ENCODE measurements at regions not wholly inside any gene's neighbourhood (a gene's known extent, or its start where the extent isn't known, plus 50 kb on each side); places are given as distances from the start of the nearest gene placed in this dataset.

GRCh38 chr7:81514546-81514945 is 255.3 kb downstream of the HGF start:
- Histone ChIP-seq H3K27me3 (ENCODE audit: insufficient read depth, low read length) (no peaks in the 10 kb centered on the region), H3K4me3 (ENCODE audit: low read depth, low read length, poor library complexity, severe bottlenecking) (no peak overlapping the region), H2AFZ (ENCODE audit: low read length) (no peak overlapping the region), H4K20me1 (ENCODE audit: insufficient read depth, low read length) (no peaks in the 10 kb centered on the region), H3K9me3 (ENCODE audit: low read length) (no peaks in the 10 kb centered on the region), H3K9ac (ENCODE audit: low read length) (no peak overlapping the region), H3K27ac (ENCODE audit: low read depth, low read length, poor library complexity, severe bottlenecking) (no peak overlapping the region), H3K36me3 (ENCODE audit: insufficient read depth, low read length) (no peaks in the 10 kb centered on the region), H3K79me2 (ENCODE audit: insufficient read depth, low read length) (no peaks in the 10 kb centered on the region), H3K9me2 (ENCODE audit: low read depth, low read length) (no peaks in the 10 kb centered on the region), H3K4me1 (ENCODE audit: insufficient read depth, low read length, severe bottlenecking) (no peaks in the 10 kb centered on the region), H3F3A (ENCODE audit: insufficient read depth, low read length) (no peaks in the 10 kb centered on the region), H3K4me2 (ENCODE audit: low read length) (no peak overlapping the region)
- no peak for TF ChIP-seq EZH2 (IDR thresholded peaks at IDR 0.05; ENCODE audit: borderline replicate concordance, low read length)
- TF ChIP-seq CTCF (IDR thresholded peaks at IDR 0.05; ENCODE audit: low read length), result no peak

- Histone ChIP-seq H3K4me3 (ENCODE audit: low read depth, low read length, poor library complexity, severe bottlenecking) (no peak overlapping the region), H3K4me2 (ENCODE audit: low read length) (no peak overlapping the region), H3F3A (ENCODE audit: insufficient read depth, low read length) (no peaks in the 10 kb centered on the region), H3K9me3 (ENCODE audit: low read length) (no peaks in the 10 kb centered on the region), H3K36me3 (ENCODE audit: insufficient read depth, low read length) (no peaks in the 10 kb centered on the region), H3K9me2 (ENCODE audit: low read depth, low read length) (no peaks in the 10 kb centered on the region), H4K20me1 (ENCODE audit: insufficient read depth, low read length) (no peaks in the 10 kb centered on the region), H3K4me1 (ENCODE audit: insufficient read depth, low read length, severe bottlenecking) (no peaks in the 10 kb centered on the region), H2AFZ (ENCODE audit: low read length) (no peak overlapping the region), H3K9ac (ENCODE audit: low read length) (no peak overlapping the region), H3K27me3 (ENCODE audit: insufficient read depth, low read length) (no peaks in the 10 kb centered on the region), H3K79me2 (ENCODE audit: insufficient read depth, low read length) (no peaks in the 10 kb centered on the region), H3K27ac (ENCODE audit: low read depth, low read length, poor library complexity, severe bottlenecking) (no peak overlapping the region)
- no peak for TF ChIP-seq EZH2 (IDR thresholded peaks at IDR 0.05; ENCODE audit: borderline replicate concordance, low read length)
These were observed 259.7 kb downstream of the HGF start for GRCh38 chr7:81510122-81510521.

- TF ChIP-seq EZH2 (IDR thresholded peaks at IDR 0.05; ENCODE audit: borderline replicate concordance, low read length) (no peak), CTCF (IDR thresholded peaks at IDR 0.05; ENCODE audit: low read length) (no peak)
- no peaks in the 10 kb centered on the region for H3F3A ChIP-seq (ENCODE audit: insufficient read depth, low read length)
These were observed 262.6 kb downstream of the HGF start for GRCh38 chr7:81507221-81507620.

GRCh38 chr7:81506609-81507008 is 263.2 kb downstream of the HGF start:
- H3K9me2 ChIP-seq (ENCODE audit: low read depth, low read length), result no peaks in the 10 kb centered on the region
- no peak overlapping the region for H3K27ac ChIP-seq (ENCODE audit: low read depth, low read length, poor library complexity, severe bottlenecking)
- no peaks in the 10 kb centered on the region for H3F3A ChIP-seq (ENCODE audit: insufficient read depth, low read length)
- H3K9ac ChIP-seq (ENCODE audit: low read length), result no peak overlapping the region
- TF ChIP-seq CTCF (IDR thresholded peaks at IDR 0.05; ENCODE audit: low read length), result no peak
- TF ChIP-seq EZH2 (IDR thresholded peaks at IDR 0.05; ENCODE audit: borderline replicate concordance, low read length), result no peak
- no peaks in the 10 kb centered on the region for H4K20me1 ChIP-seq (ENCODE audit: insufficient read depth, low read length)
- H3K4me1 ChIP-seq (ENCODE audit: insufficient read depth, low read length, severe bottlenecking), result no peaks in the 10 kb centered on the region
- no peaks in the 10 kb centered on the region for H3K36me3 ChIP-seq (ENCODE audit: insufficient read depth, low read length)
- H3K79me2 ChIP-seq (ENCODE audit: insufficient read depth, low read length), result no peaks in the 10 kb centered on the region
- H3K4me3 ChIP-seq (ENCODE audit: low read depth, low read length, poor library complexity, severe bottlenecking), result no peak overlapping the region
- H3K9me3 ChIP-seq (ENCODE audit: low read length), result no peaks in the 10 kb centered on the region
- H2AFZ ChIP-seq (ENCODE audit: low read length), result no peak overlapping the region
- no peaks in the 10 kb centered on the region for H3K27me3 ChIP-seq (ENCODE audit: insufficient read depth, low read length)
- no peak overlapping the region for H3K4me2 ChIP-seq (ENCODE audit: low read length)

More at GRCh38 chr7:81507221-81507620, 262.6 kb downstream of the HGF start:
- H3K79me2 ChIP-seq (ENCODE audit: insufficient read depth, low read length), result no peaks in the 10 kb centered on the region
- H3K4me1 ChIP-seq (ENCODE audit: insufficient read depth, low read length, severe bottlenecking), result no peaks in the 10 kb centered on the region
- H3K9me2 ChIP-seq (ENCODE audit: low read depth, low read length), result no peaks in the 10 kb centered on the region
- no peaks in the 10 kb centered on the region for H4K20me1 ChIP-seq (ENCODE audit: insufficient read depth, low read length)
- no peak overlapping the region for H3K9ac ChIP-seq (ENCODE audit: low read length)
- H3K36me3 ChIP-seq (ENCODE audit: insufficient read depth, low read length), result no peaks in the 10 kb centered on the region
- no peak overlapping the region for H2AFZ ChIP-seq (ENCODE audit: low read length)
- H3K4me2 ChIP-seq (ENCODE audit: low read length), result no peak overlapping the region
- no peak overlapping the region for H3K27ac ChIP-seq (ENCODE audit: low read depth, low read length, poor library complexity, severe bottlenecking)
- no peak overlapping the region for H3K4me3 ChIP-seq (ENCODE audit: low read depth, low read length, poor library complexity, severe bottlenecking)
- H3K9me3 ChIP-seq (ENCODE audit: low read length), result no peaks in the 10 kb centered on the region
- H3K27me3 ChIP-seq (ENCODE audit: insufficient read depth, low read length), result no peaks in the 10 kb centered on the region

Data from OCI-LY1 (cell line).